H9 (cell line): ENCODE measurements at regions not wholly inside any gene's neighbourhood (a gene's known extent, or its start where the extent isn't known, plus 50 kb on each side); places are given as distances from the start of the nearest gene placed in this dataset.

Experiments
- DNase-seq: peaks from one replicate; pipeline ENCODE4 v3.0.0-alpha.2; 2017
- H2AFZ ChIP-seq: one replicate; pipeline ENCODE4 v1.6.1; 2013; ENCODE audit warnings: mild to moderate bottlenecking, low read length, control low read depth, moderate library complexity
- H2AK5ac ChIP-seq: 2 replicates; pipeline ENCODE4 v1.6.1; 2013; ENCODE audit warnings: low read length, control low read depth, mixed read lengths; ENCODE audit not compliant: insufficient read length
- H2BK120ac ChIP-seq: one replicate; pipeline ENCODE4 v1.6.1; 2013; ENCODE audit warnings: low read depth, mild to moderate bottlenecking, low read length, control low read depth, inconsistent platforms; ENCODE audit not compliant: poor library complexity, severe bottlenecking
- H2BK12ac ChIP-seq: 2 replicates; pipeline ENCODE4 v1.6.1; 2013; ENCODE audit warnings: low read length, control low read depth, mixed read lengths, low read depth; ENCODE audit not compliant: insufficient read length
- H2BK15ac ChIP-seq: 2 replicates; pipeline ENCODE4 v1.6.1; 2013; ENCODE audit warnings: low read depth, low read length, control low read depth
- H2BK20ac ChIP-seq: one replicate; pipeline ENCODE4 v1.6.1; 2013; ENCODE audit warnings: low read depth, mild to moderate bottlenecking, low read length, control low read depth, inconsistent platforms; ENCODE audit not compliant: poor library complexity, severe bottlenecking
- H2BK5ac ChIP-seq: 2 replicates; pipeline ENCODE4 v1.6.1; 2013; ENCODE audit warnings: low read length, control low read depth, mixed read lengths; ENCODE audit not compliant: insufficient read length
- H3K14ac ChIP-seq: 2 replicates; pipeline ENCODE4 v1.6.1; 2013; ENCODE audit warnings: low read length, control low read depth; ENCODE audit not compliant: insufficient read depth
- H3K18ac ChIP-seq: 2 replicates; pipeline ENCODE4 v1.6.1; 2013; ENCODE audit warnings: low read depth, mild to moderate bottlenecking, mixed read lengths, low read length, control low read depth; ENCODE audit not compliant: insufficient read length
- H3K23ac ChIP-seq: 2 replicates; pipeline ENCODE4 v1.6.1; 2013; ENCODE audit warnings: low read length, control low read depth, mixed read lengths, low read depth; ENCODE audit not compliant: insufficient read length
- H3K23me2 ChIP-seq: 2 replicates; pipeline ENCODE4 v1.6.1; 2013; ENCODE audit warnings: low read depth, mild to moderate bottlenecking, mixed read lengths, low read length, control low read depth; ENCODE audit not compliant: insufficient read length, poor library complexity, severe bottlenecking
- H3K27ac ChIP-seq: 2 replicates; pipeline ENCODE4 v1.5.1; 2013; ENCODE audit warnings: low read length, control low read depth, mixed read lengths, low read depth; ENCODE audit not compliant: insufficient read length
- H3K27me3 ChIP-seq: 2 replicates; pipeline ENCODE4 v1.6.1; 2013; ENCODE audit warnings: low read length, control low read depth, inconsistent platforms; ENCODE audit not compliant: insufficient read depth
- H3K4ac ChIP-seq: 2 replicates; pipeline ENCODE4 v1.6.1; 2013; ENCODE audit warnings: low read depth, mild to moderate bottlenecking, control low read depth, inconsistent platforms, low read length, moderate library complexity
- H3K4me1 ChIP-seq: 2 replicates; pipeline ENCODE4 v1.6.1; 2013; ENCODE audit warnings: low read length, control low read depth, inconsistent platforms; ENCODE audit not compliant: insufficient read depth
- H3K4me2 ChIP-seq: 2 replicates; pipeline ENCODE4 v1.6.1; 2013; ENCODE audit warnings: low read length, control low read depth, mixed read lengths; ENCODE audit not compliant: insufficient read length, insufficient read depth
- H3K56ac ChIP-seq: 2 replicates; pipeline ENCODE4 v1.6.1; 2013; ENCODE audit warnings: low read depth, mild to moderate bottlenecking, mixed read lengths, low read length, control low read depth; ENCODE audit not compliant: insufficient read length
- H3K79me1 ChIP-seq: 2 replicates; pipeline ENCODE4 v1.6.1; 2013; ENCODE audit warnings: low read depth, mild to moderate bottlenecking, moderate library complexity, low read length, control low read depth, inconsistent platforms; ENCODE audit not compliant: insufficient read depth, poor library complexity, severe bottlenecking
- H3K79me2 ChIP-seq: 2 replicates; pipeline ENCODE4 v1.6.1; 2013; ENCODE audit warnings: low read length, control low read depth, inconsistent platforms; ENCODE audit not compliant: insufficient read depth
- H3K9ac ChIP-seq: 2 replicates; pipeline ENCODE4 v1.6.1; 2013; ENCODE audit warnings: low read length, control low read depth, mixed read lengths; ENCODE audit not compliant: insufficient read length; ENCODE audit errors: extremely low read depth
- H3K9me3 ChIP-seq: one replicate; pipeline ENCODE4 v1.6.1; 2013; ENCODE audit warnings: low read depth, low read length, inconsistent platforms; ENCODE audit not compliant: control insufficient read depth
- H3T11ph ChIP-seq: one replicate; pipeline ENCODE4 v1.6.1; 2013; ENCODE audit warnings: mild to moderate bottlenecking, low read length, control low read depth, inconsistent platforms
- H4K20me1 ChIP-seq: one replicate; pipeline ENCODE4 v1.6.1; 2013; ENCODE audit not compliant: control insufficient read depth, insufficient read length, insufficient read depth
- H4K5ac ChIP-seq: 2 replicates; pipeline ENCODE4 v1.6.1; 2013; ENCODE audit warnings: low read depth, mild to moderate bottlenecking, mixed read lengths, low read length, control low read depth; ENCODE audit not compliant: insufficient read length
- H4K8ac ChIP-seq: replicated peaks from 2 replicates; pipeline ENCODE4 v1.6.1; 2013; ENCODE audit warnings: low read length, control low read depth, mixed read lengths, low read depth; ENCODE audit not compliant: insufficient read length
- H4K91ac ChIP-seq: 2 replicates; pipeline ENCODE4 v1.6.1; 2013; ENCODE audit warnings: low read depth, mild to moderate bottlenecking, moderate library complexity, mixed read lengths, low read length, control low read depth; ENCODE audit not compliant: insufficient read length
- H3K27ac Mint-ChIP-seq, 3 experiments: 2 replicates in 2 of 3; 3 replicates in 1 of 3; pipeline ENCODE4 v1.8.0; 2020 to 2021; ENCODE audit warnings: mixed read lengths in 3 of 3, mild to moderate bottlenecking in 1 of 3, moderate library complexity in 1 of 3
- H3K27me3 Mint-ChIP-seq: 2 replicates; pipeline ENCODE4 v1.8.0; 2021; ENCODE audit warnings: low read depth, mild to moderate bottlenecking, moderate library complexity, mixed read lengths
- H3K36me3 Mint-ChIP-seq, 3 experiments: 2 replicates in 2 of 3; 3 replicates in 1 of 3; pipeline ENCODE4 v1.8.0; 2020 to 2021; ENCODE audit warnings: low read depth in 3 of 3, mixed read lengths in 3 of 3; ENCODE audit not compliant: insufficient read depth in 1 of 3
- H3K4me1 Mint-ChIP-seq, 2 experiments: 2 replicates each; pipeline ENCODE4 v1.8.0; 2020; ENCODE audit warnings: mixed read lengths in 2 of 2
- H3K4me3 Mint-ChIP-seq, 2 experiments: 2 replicates in 1 of 2; 3 replicates in 1 of 2; pipeline ENCODE4 v1.8.0; 2020 to 2021; ENCODE audit warnings: mild to moderate bottlenecking in 2 of 2, mixed read lengths in 2 of 2, moderate library complexity in 1 of 2
- H3K9me3 Mint-ChIP-seq, 2 experiments: 2 replicates in 1 of 2; 3 replicates in 1 of 2; pipeline ENCODE4 v1.8.0; 2020; ENCODE audit warnings: mild to moderate bottlenecking in 2 of 2, mixed read lengths in 2 of 2, moderate library complexity in 1 of 2
- CTCF ChIP-seq: fragments of 200-600 bp; sonication (generic); conservative IDR thresholded peaks from 3 replicates; pipeline ENCODE4 v1.8.0; 2021; ENCODE audit warnings: antibody characterized with exemption, mild to moderate bottlenecking
- WGBS: extraction: QIAGEN DNeasy Blood & Tissue Kit; methylation state at CpG from one replicate; pipeline ENCODE4 v1.1.7; 2013; ENCODE audit warnings: missing lambda C conversion rate, low lambda C conversion rate, mixed read lengths; ENCODE audit not compliant: insufficient read length; ENCODE audit errors: extremely low coverage; 5-methylcytosine and 5-hydroxymethylcytosine counted together

- TF ChIP-seq CTCF, result no peak
- Histone ChIP-seq H2BK20ac (no peak overlapping the region), H3K4me1 (no peaks in the 10 kb centered on the region), H3K18ac (no peak overlapping the region), H3T11ph (no peak overlapping the region), H3K79me2 (no peaks in the 10 kb centered on the region), H3K27me3 (no peaks in the 10 kb centered on the region), H4K91ac (no peak overlapping the region), H3K9me3 (peaks cover 5% of the 10 kb centered on the region), H3K9ac (no peak overlapping the region), H3K79me1 (no peaks in the 10 kb centered on the region), H3K14ac (no peak overlapping the region), H4K20me1 (no peaks in the 10 kb centered on the region), H2BK15ac (no peak overlapping the region), H3K27ac (no peak overlapping the region), H3K4me2 (no peak overlapping the region), H3K23me2 (no peaks in the 10 kb centered on the region), H3K4ac (no peak overlapping the region), H2BK12ac (no peak overlapping the region), H2BK5ac (no peak overlapping the region), H3K56ac (no peak overlapping the region), H3K23ac (no peak overlapping the region), H4K5ac (no peak overlapping the region), H2AFZ (no peak overlapping the region), H2AK5ac (no peak overlapping the region), H4K8ac (no peak overlapping the region), H2BK120ac (no peak overlapping the region)
- Mint-ChIP-seq H3K36me3 (peaks cover 13 to 41% (median 16%) of the 10 kb centered on the region in 3 experiments), H3K27me3 (peaks cover 1% of the 10 kb centered on the region; the same call in 1 of the 2 replicates), H3K4me1 (peaks cover 7 to 8% of the 10 kb centered on the region in 2 experiments), H3K4me3 (no peak overlapping the region), H3K27ac (no peak overlapping the region), H3K9me3 (peaks cover 31 to 47% of the 10 kb centered on the region in 2 experiments)
- DNase-seq, result no peak
- WGBS, result no CpG with 5 or more reads among the region's 2 CpGs
These were observed 556.1 kb upstream of the MDFIC2 start for GRCh38 chr3:70868561-70868960.
